ENCODE measurements at regions not wholly inside any gene's neighbourhood (a gene's known extent, or its start where the extent isn't known, plus 50 kb on each side); places are given as distances from the start of the nearest gene placed in this dataset.

- Histone ChIP-seq H3K79me2 (ENCODE audit: insufficient read depth, low read length) (no peaks in the 10 kb centered on the region), H3K4me2 (ENCODE audit: low read depth, low read length, poor library complexity, severe bottlenecking) (no peak overlapping the region), H3K9me2 (replicated peaks; ENCODE audit: low read depth, low read length) (no peaks in the 10 kb centered on the region), H3K4me3 (ENCODE audit: low read length, poor library complexity, severe bottlenecking) (no peak overlapping the region), H3K36me3 (ENCODE audit: insufficient read depth, low read length) (no peaks in the 10 kb centered on the region), H3K27me3 (ENCODE audit: insufficient read depth, low read length, poor library complexity, severe bottlenecking) (no peaks in the 10 kb centered on the region), H3K4me1 (ENCODE audit: insufficient read depth, low read length, poor library complexity, severe bottlenecking) (no peaks in the 10 kb centered on the region), H3F3A (ENCODE audit: low read depth) (no peaks in the 10 kb centered on the region), H3K9ac (ENCODE audit: low read depth, low read length, poor library complexity, severe bottlenecking) (no peak overlapping the region), H2AFZ (ENCODE audit: low read length) (no peak overlapping the region), H4K20me1 (ENCODE audit: insufficient read depth, low read length, poor library complexity, severe bottlenecking) (no peaks in the 10 kb centered on the region), H3K9me3 (ENCODE audit: insufficient read depth, low read depth, low read length) (peaks cover 14% of the 10 kb centered on the region)
- TF ChIP-seq EZH2phosphoT487 (IDR thresholded peaks at IDR 0.05; ENCODE audit: borderline replicate concordance): no peak
- no peak for TF ChIP-seq CTCF (conservative IDR thresholded peaks at IDR 0.05; ENCODE audit: low read length)
Measured at GRCh38 chr3:178274711-178275110, 261.5 kb upstream of the KCNMB2 start.

GRCh38 chr3:178275311-178275710, 260.9 kb upstream of the KCNMB2 start:
- no peak overlapping the region for H3K4me2 ChIP-seq (ENCODE audit: low read depth, low read length, poor library complexity, severe bottlenecking)
- no peaks in the 10 kb centered on the region for H3K27me3 ChIP-seq (ENCODE audit: insufficient read depth, low read length, poor library complexity, severe bottlenecking)
- H3F3A ChIP-seq (ENCODE audit: low read depth): no peaks in the 10 kb centered on the region
- H3K4me1 ChIP-seq (ENCODE audit: insufficient read depth, low read length, poor library complexity, severe bottlenecking): no peaks in the 10 kb centered on the region
- H3K36me3 ChIP-seq (ENCODE audit: insufficient read depth, low read length): no peaks in the 10 kb centered on the region
- H3K79me2 ChIP-seq (ENCODE audit: insufficient read depth, low read length): no peaks in the 10 kb centered on the region
- no peak overlapping the region for H3K4me3 ChIP-seq (ENCODE audit: low read length, poor library complexity, severe bottlenecking)
- H3K9ac ChIP-seq (ENCODE audit: low read depth, low read length, poor library complexity, severe bottlenecking): no peak overlapping the region
- no peaks in the 10 kb centered on the region for H3K9me2 ChIP-seq (replicated peaks; ENCODE audit: low read depth, low read length)
- peaks cover 19% of the 10 kb centered on the region for H3K9me3 ChIP-seq (ENCODE audit: insufficient read depth, low read depth, low read length)
- TF ChIP-seq EZH2phosphoT487 (IDR thresholded peaks at IDR 0.05; ENCODE audit: borderline replicate concordance): no peak
- no peak for TF ChIP-seq CTCF (conservative IDR thresholded peaks at IDR 0.05; ENCODE audit: low read length)
- H4K20me1 ChIP-seq (ENCODE audit: insufficient read depth, low read length, poor library complexity, severe bottlenecking): no peaks in the 10 kb centered on the region
- H2AFZ ChIP-seq (ENCODE audit: low read length): no peak overlapping the region

- Histone ChIP-seq H3K9me2 (replicated peaks; ENCODE audit: low read depth, low read length) (no peaks in the 10 kb centered on the region), H2AFZ (ENCODE audit: low read length) (no peak overlapping the region), H3K9ac (ENCODE audit: low read depth, low read length, poor library complexity, severe bottlenecking) (no peak overlapping the region), H3K27me3 (ENCODE audit: insufficient read depth, low read length, poor library complexity, severe bottlenecking) (no peaks in the 10 kb centered on the region), H3K79me2 (ENCODE audit: insufficient read depth, low read length) (no peaks in the 10 kb centered on the region), H3K9me3 (ENCODE audit: insufficient read depth, low read depth, low read length) (peaks cover 19% of the 10 kb centered on the region), H3K4me3 (ENCODE audit: low read length, poor library complexity, severe bottlenecking) (no peak overlapping the region), H3K36me3 (ENCODE audit: insufficient read depth, low read length) (no peaks in the 10 kb centered on the region), H3K4me2 (ENCODE audit: low read depth, low read length, poor library complexity, severe bottlenecking) (no peak overlapping the region), H4K20me1 (ENCODE audit: insufficient read depth, low read length, poor library complexity, severe bottlenecking) (no peaks in the 10 kb centered on the region), H3F3A (ENCODE audit: low read depth) (no peaks in the 10 kb centered on the region), H3K4me1 (ENCODE audit: insufficient read depth, low read length, poor library complexity, severe bottlenecking) (no peaks in the 10 kb centered on the region)
- TF ChIP-seq CTCF (conservative IDR thresholded peaks at IDR 0.05; ENCODE audit: low read length) (no peak), EZH2phosphoT487 (IDR thresholded peaks at IDR 0.05; ENCODE audit: borderline replicate concordance) (no peak)
Measured at GRCh38 chr3:178275793-178276192, 260.4 kb upstream of the KCNMB2 start.

Data from Loucy (cell line).